OCI-LY7 (cell line): ENCODE measurements at regions not wholly inside any gene's neighbourhood (a gene's known extent, or its start where the extent isn't known, plus 50 kb on each side); places are given as distances from the start of the nearest gene placed in this dataset.

ENCODE experiments used
- BruUV-seq: library from RNA; stranded (reverse); fragments of 400-500 nt; replicated peaks from 2 replicates; lab custom pipeline; 2021; lab: Mats Ljungman, UMichigan
- CTCF ChIA-PET: fragments of 300-600 bp; sonication (Branson Sonifier 250); formaldehyde crosslinking; loops from one replicate; lab custom pipeline; 2022; ENCODE audit warnings: antibody characterized with exemption; ENCODE audit not compliant: unreplicated experiment; lab: Charles Lee
- POLR2A ChIA-PET: fragments of 300-600 bp; sonication (Branson Sonifier 250); formaldehyde crosslinking; loops from one replicate; lab custom pipeline; 2022; ENCODE audit warnings: antibody characterized with exemption; lab: Charles Lee
- DNase-seq: peaks from one replicate; pipeline ENCODE4 v3.0.0-alpha.2; 2015; ENCODE audit warnings: low spot score
- H2AFZ ChIP-seq: fragments of 200-600 bp; sonication (generic), shearing (Covaris generic); 2 replicates; pipeline ENCODE4 v1.6.1; 2014; ENCODE audit warnings: mild to moderate bottlenecking, antibody characterized with exemption, low read length, moderate library complexity
- H3K27ac ChIP-seq: fragments of 200-600 bp; sonication (generic); 2 replicates; pipeline ENCODE4 v1.5.1; 2014; ENCODE audit warnings: mixed run types, low read depth, mild to moderate bottlenecking, moderate library complexity, low read length, inconsistent platforms; ENCODE audit not compliant: poor library complexity, severe bottlenecking
- H3K36me3 ChIP-seq: fragments of 200-600 bp; sonication (generic); 2 replicates; pipeline ENCODE4 v1.6.1; 2014; ENCODE audit warnings: mild to moderate bottlenecking, antibody characterized with exemption, low read length, moderate library complexity, mixed read lengths; ENCODE audit not compliant: insufficient read depth
- H3K4me1 ChIP-seq: fragments of 200-600 bp; sonication (generic); 2 replicates; pipeline ENCODE4 v1.5.1; 2014; ENCODE audit warnings: mild to moderate bottlenecking, low read length; ENCODE audit not compliant: insufficient read depth, poor library complexity, severe bottlenecking
- H3K4me2 ChIP-seq: fragments of 200-600 bp; sonication (generic); 2 replicates; pipeline ENCODE4 v1.6.1; 2014; ENCODE audit warnings: mild to moderate bottlenecking, low read length
- H3K4me3 ChIP-seq: fragments of 200-600 bp; sonication (generic); 2 replicates; pipeline ENCODE4 v1.5.1; 2014; ENCODE audit warnings: mild to moderate bottlenecking, low read depth, low read length; ENCODE audit not compliant: poor library complexity, severe bottlenecking
- H3K79me2 ChIP-seq: fragments of 200-600 bp; sonication (generic); 2 replicates; pipeline ENCODE4 v1.6.1; 2016; ENCODE audit warnings: low read depth, mild to moderate bottlenecking, low read length, moderate library complexity, mixed read lengths; ENCODE audit not compliant: insufficient read depth
- H3K9me2 ChIP-seq: fragments of 200-600 bp; sonication (generic); 2 replicates; pipeline ENCODE4 v1.6.1; 2016; ENCODE audit warnings: mild to moderate bottlenecking, low read length, mixed read lengths; ENCODE audit not compliant: insufficient read depth
- H3K9me3 ChIP-seq: fragments of 200-600 bp; sonication (generic); 2 replicates; pipeline ENCODE4 v1.6.1; 2014; ENCODE audit warnings: mild to moderate bottlenecking, mixed run types, low read length, mixed read lengths
- H4K20me1 ChIP-seq: fragments of 200-600 bp; sonication (generic); 2 replicates; pipeline ENCODE4 v1.6.1; 2014; ENCODE audit warnings: mild to moderate bottlenecking, antibody characterized with exemption, low read length, moderate library complexity, mixed read lengths; ENCODE audit not compliant: insufficient read depth
- CTCF ChIP-seq: fragments of 200-600 bp; sonication (generic); conservative IDR thresholded peaks from 2 replicates; pipeline ENCODE4 v1.5.1; 2014; ENCODE audit warnings: mild to moderate bottlenecking, antibody characterized with exemption, low read length, moderate library complexity, mixed read lengths
- EZH2phosphoT487 ChIP-seq: fragments of 200-600 bp; sonication (generic); IDR thresholded peaks from 2 replicates; pipeline ENCODE4 v1.6.1; 2018; ENCODE audit warnings: low read depth, borderline replicate concordance, mild to moderate bottlenecking, mixed run types, antibody characterized with exemption, low read length, moderate library complexity, mixed read lengths
- intact Hi-C: fragments of 100-400 bp; cut with micrococcal nuclease; formaldehyde crosslinking; loops from one replicate; pipeline ENCODE4 v1.10.0; 2022; ENCODE audit not compliant: unreplicated experiment

GRCh38 chr18:22839340-22839821, 93.7 kb upstream of the RBBP8 start:
- H3K36me3 ChIP-seq, result no peaks in the 10 kb centered on the region
- no peaks in the 10 kb centered on the region for H3K4me1 ChIP-seq
- H3K9me2 ChIP-seq, result no peaks in the 10 kb centered on the region
- H3K27ac ChIP-seq, result no peak overlapping the region
- H2AFZ ChIP-seq, result no peak overlapping the region
- intact Hi-C loops, result loop anchor here (10.0 kb wide), 1 partner anchor 565 kb away; no protein-coding TSS in a partner anchor
- no peaks in the 10 kb centered on the region for H3K79me2 ChIP-seq
- H3K4me2 ChIP-seq, result no peak overlapping the region
- no peak overlapping the region for H3K4me3 ChIP-seq
- no peak for DNase-seq
- ChIA-PET POLR2A (interaction anchor here (0.8 kb wide), 1 partner anchor 17 kb away, joined by 3 read pairs; no protein-coding TSS in a partner anchor), CTCF (no interaction called here)
- TF ChIP-seq EZH2phosphoT487 (no peak), CTCF (no peak)
- H3K9me3 ChIP-seq, result no peaks in the 10 kb centered on the region
- no TSS peak for BruUV-seq
- no peaks in the 10 kb centered on the region for H4K20me1 ChIP-seq

GRCh38 chr18:22840606-22841144, 92.5 kb upstream of the RBBP8 start:
- Histone ChIP-seq H3K4me3 (no peak overlapping the region), H3K36me3 (no peaks in the 10 kb centered on the region), H2AFZ (no peak overlapping the region), H3K4me1 (no peaks in the 10 kb centered on the region), H3K79me2 (no peaks in the 10 kb centered on the region), H3K9me3 (no peaks in the 10 kb centered on the region), H4K20me1 (no peaks in the 10 kb centered on the region), H3K4me2 (no peak overlapping the region), H3K27ac (no peak overlapping the region), H3K9me2 (no peaks in the 10 kb centered on the region)
- no TSS peak for BruUV-seq
- ChIA-PET CTCF (interaction anchor here (1.0 kb wide), 1 partner anchor 902 kb away, joined by 3 read pairs; no protein-coding TSS in a partner anchor), POLR2A (interaction anchor here (0.6 to 0.7 kb wide), 2 partner anchors 131 to 391 kb away, joined by 3 to 5 read pairs; no protein-coding TSS in a partner anchor)
- no peak for DNase-seq
- intact Hi-C loops, result no loop called here
- TF ChIP-seq EZH2phosphoT487 (no peak), CTCF (no peak)

GRCh38 chr18:22841840-22842239, 91.3 kb upstream of the RBBP8 start:
- intact Hi-C loops, result no loop called here
- no peaks in the 10 kb centered on the region for H3K4me1 ChIP-seq
- no TSS peak for BruUV-seq
- no peaks in the 10 kb centered on the region for H3K9me2 ChIP-seq
- H3K27ac ChIP-seq, result no peak overlapping the region
- no peak overlapping the region for H3K4me2 ChIP-seq
- TF ChIP-seq EZH2phosphoT487 (no peak), CTCF (no peak)
- no peaks in the 10 kb centered on the region for H3K9me3 ChIP-seq
- no peaks in the 10 kb centered on the region for H3K36me3 ChIP-seq
- no peak for DNase-seq
- POLR2A ChIA-PET, result no interaction called here
- H4K20me1 ChIP-seq, result no peaks in the 10 kb centered on the region
- CTCF ChIA-PET, result no interaction called here
- H3K4me3 ChIP-seq, result no peak overlapping the region
- H3K79me2 ChIP-seq, result no peaks in the 10 kb centered on the region
- no peak overlapping the region for H2AFZ ChIP-seq
